HFFc6 (cell line): ENCODE measurements at regions not wholly inside any gene's neighbourhood (a gene's known extent, or its start where the extent isn't known, plus 50 kb on each side); places are given as distances from the start of the nearest gene placed in this dataset.

Source experiments
- DNase-seq: peaks from one replicate; pipeline ENCODE4 v3.0.0-alpha.2; 2018
- H3K27ac Mint-ChIP-seq: 2 replicates; pipeline ENCODE4 v1.8.0; 2020; ENCODE audit warnings: mild to moderate bottlenecking, mixed read lengths
- H3K27me3 Mint-ChIP-seq: 2 replicates; pipeline ENCODE4 v1.8.0; 2021; ENCODE audit warnings: mild to moderate bottlenecking, moderate library complexity, mixed read lengths; ENCODE audit not compliant: insufficient read depth
- H3K36me3 Mint-ChIP-seq: 2 replicates; pipeline ENCODE4 v1.8.0; 2021; ENCODE audit warnings: low read depth, mixed read lengths
- H3K4me1 Mint-ChIP-seq: 2 replicates; pipeline ENCODE4 v1.8.0; 2020; ENCODE audit warnings: low read depth, mixed read lengths
- H3K4me3 Mint-ChIP-seq: 2 replicates; pipeline ENCODE4 v1.8.0; 2020; ENCODE audit warnings: mild to moderate bottlenecking, moderate library complexity, mixed read lengths
- H3K9me3 Mint-ChIP-seq: 2 replicates; pipeline ENCODE4 v1.8.0; 2020; ENCODE audit warnings: mild to moderate bottlenecking, mixed read lengths
- TF ChIP-seq, protein P1 (sequence below): fragments of 200-600 bp; sonication (generic); IDR thresholded peaks from 2 replicates; pipeline ENCODE4 v1.5.0; 2021; ENCODE audit warnings: antibody characterized with exemption, mild to moderate bottlenecking

DNA sequence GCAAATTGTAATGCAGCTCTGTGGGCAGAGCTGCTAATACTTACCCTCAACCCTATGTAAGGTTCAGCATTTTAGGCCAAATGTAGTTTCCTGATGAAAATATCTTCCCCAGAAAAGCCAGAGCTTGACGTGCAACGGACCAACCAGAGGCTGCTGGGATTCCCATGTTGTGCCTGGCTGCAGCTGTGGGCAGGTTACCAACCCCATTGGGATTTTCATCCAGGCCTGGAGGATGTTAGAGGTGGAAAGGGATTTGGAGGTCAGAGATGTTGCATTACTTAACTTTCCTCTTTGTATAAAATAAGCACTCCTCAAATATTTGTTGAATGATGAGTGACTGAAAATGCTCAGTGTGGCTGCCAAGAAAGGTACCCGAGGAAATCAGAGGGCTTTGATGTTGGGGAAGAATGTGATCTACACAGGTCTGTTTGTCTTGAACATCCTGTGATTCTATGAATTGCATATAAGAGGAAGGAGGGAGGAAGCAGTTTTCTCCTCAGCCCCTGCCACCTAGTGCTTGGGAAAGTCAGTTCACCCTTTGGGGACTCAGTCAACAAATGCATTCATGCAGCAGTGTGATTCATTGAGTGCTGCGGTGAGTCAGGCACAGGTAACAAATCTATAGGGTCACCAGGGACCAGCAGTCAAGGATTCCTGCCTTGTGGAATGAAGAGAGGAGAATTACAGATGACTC lies 487.2 kb downstream of the RPS24 start:
- Mint-ChIP-seq H3K27ac (no peak overlapping the region), H3K27me3 (peaks cover 27% of the 10 kb centered on the region)
- TF ChIP-seq, protein P1, sequence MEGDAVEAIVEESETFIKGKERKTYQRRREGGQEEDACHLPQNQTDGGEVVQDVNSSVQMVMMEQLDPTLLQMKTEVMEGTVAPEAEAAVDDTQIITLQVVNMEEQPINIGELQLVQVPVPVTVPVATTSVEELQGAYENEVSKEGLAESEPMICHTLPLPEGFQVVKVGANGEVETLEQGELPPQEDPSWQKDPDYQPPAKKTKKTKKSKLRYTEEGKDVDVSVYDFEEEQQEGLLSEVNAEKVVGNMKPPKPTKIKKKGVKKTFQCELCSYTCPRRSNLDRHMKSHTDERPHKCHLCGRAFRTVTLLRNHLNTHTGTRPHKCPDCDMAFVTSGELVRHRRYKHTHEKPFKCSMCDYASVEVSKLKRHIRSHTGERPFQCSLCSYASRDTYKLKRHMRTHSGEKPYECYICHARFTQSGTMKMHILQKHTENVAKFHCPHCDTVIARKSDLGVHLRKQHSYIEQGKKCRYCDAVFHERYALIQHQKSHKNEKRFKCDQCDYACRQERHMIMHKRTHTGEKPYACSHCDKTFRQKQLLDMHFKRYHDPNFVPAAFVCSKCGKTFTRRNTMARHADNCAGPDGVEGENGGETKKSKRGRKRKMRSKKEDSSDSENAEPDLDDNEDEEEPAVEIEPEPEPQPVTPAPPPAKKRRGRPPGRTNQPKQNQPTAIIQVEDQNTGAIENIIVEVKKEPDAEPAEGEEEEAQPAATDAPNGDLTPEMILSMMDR = peak; percentile 72

DNA sequence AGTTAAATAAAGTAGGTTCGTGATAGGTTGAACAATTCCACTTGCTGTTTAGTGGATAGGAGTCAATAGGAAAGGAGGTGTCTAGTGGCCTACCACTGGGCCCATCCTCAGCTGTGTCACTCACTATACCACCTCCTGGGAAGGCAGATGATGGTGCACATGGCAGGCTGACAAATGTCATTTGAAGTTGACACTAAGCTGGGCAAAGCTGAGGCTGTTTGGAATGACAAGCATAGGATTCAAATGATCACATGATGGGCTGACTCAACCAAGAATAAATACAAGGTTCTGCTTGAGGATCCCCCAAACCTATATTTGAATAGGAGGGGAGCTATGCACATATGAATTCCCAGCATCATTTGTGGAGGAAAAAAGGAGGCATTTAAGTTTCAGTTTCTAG lies 489.8 kb downstream of the RPS24 start:
- DNase-seq = no peak
- no peak overlapping the region for H3K4me3 Mint-ChIP-seq
- peaks cover 14% of the 10 kb centered on the region for H3K4me1 Mint-ChIP-seq
- no peaks in the 10 kb centered on the region for H3K9me3 Mint-ChIP-seq
- no peaks in the 10 kb centered on the region for H3K36me3 Mint-ChIP-seq
- no peak overlapping the region for H3K27ac Mint-ChIP-seq
- H3K27me3 Mint-ChIP-seq = peaks cover 12% of the 10 kb centered on the region
- TF ChIP-seq, protein P1 = no peak

More for the DNA sequence above, 487.2 kb downstream of the RPS24 start:
- Mint-ChIP-seq H3K36me3 (no peaks in the 10 kb centered on the region), H3K4me1 (peaks cover 14% of the 10 kb centered on the region), H3K9me3 (no peaks in the 10 kb centered on the region), H3K4me3 (no peak overlapping the region)
- DNase-seq = peak; percentile 58

DNA sequence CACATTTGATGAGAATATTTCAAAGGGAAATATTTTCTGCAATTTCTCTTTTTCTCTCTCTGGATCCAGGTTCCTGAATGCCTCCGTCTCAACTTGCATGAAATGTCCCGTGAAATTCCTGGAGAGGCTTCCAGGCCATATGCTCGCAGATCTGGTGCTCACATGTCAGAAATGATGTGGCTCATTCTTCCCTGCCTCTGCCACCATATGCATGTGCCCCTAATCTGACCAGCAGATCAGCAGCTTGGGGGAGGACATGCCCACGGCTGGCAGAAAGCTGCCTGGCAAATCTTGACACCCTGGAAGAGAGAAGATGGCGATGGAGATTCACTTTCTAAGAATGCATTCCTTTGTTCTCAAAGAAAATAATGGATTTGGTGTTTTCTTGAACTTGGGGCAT lies 490.7 kb downstream of the RPS24 start:
- DNase-seq = no peak
- Mint-ChIP-seq H3K4me1 (peaks cover 14% of the 10 kb centered on the region), H3K27me3 (peaks cover 14% of the 10 kb centered on the region), H3K27ac (no peak overlapping the region), H3K4me3 (no peak overlapping the region), H3K36me3 (no peaks in the 10 kb centered on the region), H3K9me3 (no peaks in the 10 kb centered on the region)
- TF ChIP-seq, protein P1 = no peak

DNA sequence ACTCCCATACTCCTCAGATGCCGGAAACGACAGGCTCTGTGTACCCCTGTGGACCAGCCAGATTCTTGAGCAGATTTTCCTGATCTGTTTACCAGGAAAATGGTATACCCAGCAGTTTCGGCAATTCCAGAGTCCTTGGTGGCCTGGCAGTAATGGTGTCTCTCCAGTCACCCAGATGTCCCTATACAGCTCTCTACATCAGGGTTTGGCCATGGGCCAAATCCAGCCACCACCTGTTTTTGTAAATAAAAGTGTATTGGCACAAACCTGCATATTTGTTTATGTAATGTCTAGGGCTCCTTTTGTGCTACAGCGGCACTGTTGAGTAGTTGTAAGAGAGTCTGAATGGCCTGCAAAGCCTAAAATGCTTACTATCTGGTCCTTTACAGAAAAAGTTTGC lies 491.3 kb downstream of the RPS24 start:
- TF ChIP-seq, protein P1 = no peak
- no peaks in the 10 kb centered on the region for H3K9me3 Mint-ChIP-seq
- H3K4me1 Mint-ChIP-seq = peaks cover 14% of the 10 kb centered on the region
- H3K36me3 Mint-ChIP-seq = no peaks in the 10 kb centered on the region
- DNase-seq = no peak
- H3K4me3 Mint-ChIP-seq = no peak overlapping the region
- H3K27ac Mint-ChIP-seq = no peak overlapping the region
- peaks cover 14% of the 10 kb centered on the region for H3K27me3 Mint-ChIP-seq

DNA sequence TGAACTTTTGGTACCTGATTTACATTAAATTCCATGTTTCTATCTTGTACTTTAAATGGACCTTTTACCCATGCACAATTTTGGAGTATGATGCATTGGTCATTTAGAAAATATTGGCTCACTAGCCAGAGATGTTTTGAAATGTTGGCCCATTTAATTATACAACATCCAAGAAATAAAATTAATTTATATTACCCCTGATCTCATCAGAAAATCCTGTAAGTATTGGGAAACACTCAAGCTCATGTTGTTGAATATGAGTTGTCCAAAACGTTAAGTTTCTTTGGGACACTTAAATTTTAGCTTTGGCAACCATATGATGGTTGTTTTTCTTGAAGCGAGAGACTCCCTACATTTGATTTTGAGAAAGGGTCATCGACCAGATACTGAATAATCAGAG lies 492.7 kb downstream of the RPS24 start:
- no peak for DNase-seq
- peaks cover 12% of the 10 kb centered on the region for H3K27me3 Mint-ChIP-seq
- H3K4me3 Mint-ChIP-seq = no peak overlapping the region
- no peaks in the 10 kb centered on the region for H3K36me3 Mint-ChIP-seq
- TF ChIP-seq, protein P1 = no peak
- H3K9me3 Mint-ChIP-seq = no peaks in the 10 kb centered on the region
- H3K27ac Mint-ChIP-seq = no peak overlapping the region
- H3K4me1 Mint-ChIP-seq = peaks cover 5% of the 10 kb centered on the region
